PFSK-1 (cell line): ENCODE measurements at regions not wholly inside any gene's neighbourhood (a gene's known extent, or its start where the extent isn't known, plus 50 kb on each side); places are given as distances from the start of the nearest gene placed in this dataset.

Experiments used
- FOXP2 ChIP-seq: optimal IDR thresholded peaks from 2 replicates; pipeline ENCODE3; 2011; ENCODE audit warnings: borderline replicate concordance, control low read depth, inconsistent platforms; ENCODE audit not compliant: insufficient read depth; ENCODE audit errors: extremely low read length, extremely low read depth
- POLR2AphosphoS5 ChIP-seq: IDR thresholded peaks from 2 replicates; pipeline ENCODE4 v1.6.1; 2012; ENCODE audit warnings: low read depth, mild to moderate bottlenecking, control low read depth, low read length, moderate library complexity
- REST ChIP-seq, 2 experiments: IDR thresholded peaks; 2 replicates each; pipeline versions ENCODE4 v1.6.1 to v1.8.0; 2011 to 2012; ENCODE audit warnings: low read depth in 2 of 2, low read length in 2 of 2, control low read depth in 1 of 2, inconsistent platforms in 1 of 2, mild to moderate bottlenecking in 1 of 2, moderate library complexity in 1 of 2; ENCODE audit not compliant: insufficient read depth in 1 of 2
- SIN3A ChIP-seq: IDR thresholded peaks from 2 replicates; pipeline ENCODE4 v1.6.1; 2012; ENCODE audit warnings: mild to moderate bottlenecking, low read length, moderate library complexity, borderline replicate concordance; ENCODE audit not compliant: insufficient read depth
- TAF1 ChIP-seq: IDR thresholded peaks from 2 replicates; pipeline ENCODE4 v1.6.1; 2012; ENCODE audit warnings: low read length, control low read depth, borderline replicate concordance; ENCODE audit not compliant: insufficient read depth

DNA sequence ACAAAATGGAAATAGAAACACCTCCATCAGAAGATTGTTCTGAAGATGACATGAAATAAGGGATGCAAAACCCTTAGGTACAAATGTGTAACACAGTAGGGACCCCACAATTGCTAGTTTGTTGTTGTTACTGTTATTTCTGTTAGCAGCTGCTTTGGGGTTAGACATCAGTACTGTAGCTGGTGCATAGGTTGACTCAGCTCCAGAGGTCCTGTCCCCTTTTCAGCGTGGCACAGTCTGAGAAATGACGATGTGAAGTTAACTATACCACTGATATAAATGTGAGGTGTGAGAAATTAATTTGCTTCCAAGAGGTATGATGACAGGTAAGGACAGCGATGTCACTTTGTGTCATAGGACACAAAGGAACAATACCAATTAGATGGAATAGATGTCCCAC, 384.6 kb upstream of the KLF4 start:
- no peak for TF ChIP-seq REST (IDR thresholded peaks at IDR 0.05; ENCODE audit: insufficient read depth in 1 of 2, low read depth in 2 of 2, low read length in 2 of 2)
- TF ChIP-seq TAF1, result no peak

GRCh38 chr9:107872457-107873192, 383.1 kb upstream of the KLF4 start:
- no peak for TF ChIP-seq REST (IDR thresholded peaks at IDR 0.05; ENCODE audit: insufficient read depth in 1 of 2, low read depth in 2 of 2, low read length in 2 of 2)
- TF ChIP-seq POLR2AphosphoS5, result no peak
- no peak for TF ChIP-seq FOXP2
- TF ChIP-seq SIN3A, result no peak
- no peak for TF ChIP-seq TAF1

DNA sequence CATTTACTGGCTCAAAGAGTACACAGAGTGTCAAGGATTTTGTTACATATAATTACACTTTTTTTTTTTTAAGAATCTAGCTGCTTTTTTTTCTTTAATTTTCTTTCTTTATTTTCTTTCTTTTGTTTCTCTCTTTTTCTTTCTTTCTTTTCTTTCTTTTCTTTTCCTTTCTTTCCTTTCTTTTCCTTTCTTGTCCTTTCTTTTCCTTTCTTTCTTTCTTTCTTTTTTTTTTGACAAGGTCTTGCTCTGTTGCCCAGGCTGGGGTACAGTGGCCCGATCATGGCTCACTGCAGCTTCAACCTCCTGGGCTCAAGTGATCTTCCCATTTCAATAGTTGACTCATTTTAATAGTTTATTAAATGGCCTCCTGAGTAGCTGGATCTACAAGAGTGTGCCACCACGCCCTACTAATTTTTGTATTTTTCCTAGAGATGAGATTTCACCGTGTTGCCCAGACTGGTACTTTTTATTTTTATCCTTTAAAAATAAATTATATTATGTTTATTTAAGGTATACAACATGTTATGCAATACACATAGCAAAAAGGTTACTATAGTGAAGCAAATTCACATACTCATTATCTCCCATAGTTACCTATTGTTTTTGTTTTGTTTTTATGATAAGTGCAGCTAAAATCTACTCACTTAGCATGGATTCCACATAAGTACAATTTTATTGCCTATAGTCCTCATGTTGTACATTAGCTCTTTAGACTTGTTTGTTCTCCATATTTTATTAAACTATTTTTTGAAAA, 381.5 kb upstream of the KLF4 start:
- no peak for TF ChIP-seq FOXP2
- TF ChIP-seq REST (IDR thresholded peaks at IDR 0.05; ENCODE audit: insufficient read depth in 1 of 2, low read depth in 2 of 2, low read length in 2 of 2), result no peak
- TF ChIP-seq SIN3A, result no peak
- no peak for TF ChIP-seq TAF1
- no peak for TF ChIP-seq POLR2AphosphoS5

- TF ChIP-seq REST (IDR thresholded peaks at IDR 0.05; ENCODE audit: insufficient read depth in 1 of 2, low read depth in 2 of 2, low read length in 2 of 2), result no peak
- no peak for TF ChIP-seq TAF1
- TF ChIP-seq SIN3A, result no peak
- TF ChIP-seq FOXP2, result no peak
- TF ChIP-seq POLR2AphosphoS5, result no peak
Measured at GRCh38 chr9:107870221-107870620, 380.7 kb upstream of the KLF4 start.
